ENCODE measurements at regions not wholly inside any gene's neighbourhood (a gene's known extent, or its start where the extent isn't known, plus 50 kb on each side); places are given as distances from the start of the nearest gene placed in this dataset.

- Histone ChIP-seq H3K9me3 (no peaks in the 10 kb centered on the region), H3K27ac (no peak overlapping the region), H3K4me3 (no peak overlapping the region), H3K36me3 (ENCODE audit: low read depth, missing control alignments) (no peaks in the 10 kb centered on the region), H3K4me1 (no peaks in the 10 kb centered on the region), H3K27me3 (no peaks in the 10 kb centered on the region)
- no peak for DNase-seq
- TF ChIP-seq, protein P1, sequence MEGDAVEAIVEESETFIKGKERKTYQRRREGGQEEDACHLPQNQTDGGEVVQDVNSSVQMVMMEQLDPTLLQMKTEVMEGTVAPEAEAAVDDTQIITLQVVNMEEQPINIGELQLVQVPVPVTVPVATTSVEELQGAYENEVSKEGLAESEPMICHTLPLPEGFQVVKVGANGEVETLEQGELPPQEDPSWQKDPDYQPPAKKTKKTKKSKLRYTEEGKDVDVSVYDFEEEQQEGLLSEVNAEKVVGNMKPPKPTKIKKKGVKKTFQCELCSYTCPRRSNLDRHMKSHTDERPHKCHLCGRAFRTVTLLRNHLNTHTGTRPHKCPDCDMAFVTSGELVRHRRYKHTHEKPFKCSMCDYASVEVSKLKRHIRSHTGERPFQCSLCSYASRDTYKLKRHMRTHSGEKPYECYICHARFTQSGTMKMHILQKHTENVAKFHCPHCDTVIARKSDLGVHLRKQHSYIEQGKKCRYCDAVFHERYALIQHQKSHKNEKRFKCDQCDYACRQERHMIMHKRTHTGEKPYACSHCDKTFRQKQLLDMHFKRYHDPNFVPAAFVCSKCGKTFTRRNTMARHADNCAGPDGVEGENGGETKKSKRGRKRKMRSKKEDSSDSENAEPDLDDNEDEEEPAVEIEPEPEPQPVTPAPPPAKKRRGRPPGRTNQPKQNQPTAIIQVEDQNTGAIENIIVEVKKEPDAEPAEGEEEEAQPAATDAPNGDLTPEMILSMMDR (IDR thresholded peaks at IDR 0.05) = no peak
- intact Hi-C loops (cut with DNase I; ENCODE audit: low total_unique reads) = no loop called here
- 66 to 68% methylated on average over 5 of the region's 5 CpGs for WGBS, 2 donors
These were observed 335.8 kb upstream of the DAB2 start for GRCh38 chr5:39760385-39761198.

DNA sequence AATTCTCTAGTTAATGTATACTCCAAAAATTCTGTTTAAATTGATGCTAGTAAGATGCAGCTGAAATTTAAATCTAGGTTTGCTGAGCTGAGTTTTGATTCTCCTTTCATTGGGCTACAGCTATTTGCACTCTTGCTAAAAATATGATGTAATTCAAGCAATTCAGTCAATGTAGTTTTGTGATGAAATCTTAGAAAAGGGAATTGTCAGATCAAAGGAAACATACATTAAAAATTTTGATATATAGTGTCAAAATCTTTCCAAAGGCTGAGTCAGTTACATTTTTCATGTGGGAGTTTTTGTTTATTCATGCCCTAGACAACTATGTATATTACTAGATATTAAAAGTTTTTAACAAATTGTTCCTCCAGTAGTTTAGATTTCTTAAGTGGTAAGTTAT lies 334.9 kb upstream of the DAB2 start:
- H3K4me1 ChIP-seq = no peaks in the 10 kb centered on the region
- no peaks in the 10 kb centered on the region for H3K27me3 ChIP-seq
- intact Hi-C loops (cut with DNase I; ENCODE audit: low total_unique reads) = no loop called here
- DNase-seq = no peak
- H3K9me3 ChIP-seq = no peaks in the 10 kb centered on the region
- no peak overlapping the region for H3K4me3 ChIP-seq
- no peak for TF ChIP-seq POLR2A (IDR thresholded peaks at IDR 0.05)
- TF ChIP-seq, protein P1 (IDR thresholded peaks at IDR 0.05) = no peak
- H3K27ac ChIP-seq = no peak overlapping the region
- no peaks in the 10 kb centered on the region for H3K36me3 ChIP-seq (ENCODE audit: low read depth, missing control alignments)

DNA sequence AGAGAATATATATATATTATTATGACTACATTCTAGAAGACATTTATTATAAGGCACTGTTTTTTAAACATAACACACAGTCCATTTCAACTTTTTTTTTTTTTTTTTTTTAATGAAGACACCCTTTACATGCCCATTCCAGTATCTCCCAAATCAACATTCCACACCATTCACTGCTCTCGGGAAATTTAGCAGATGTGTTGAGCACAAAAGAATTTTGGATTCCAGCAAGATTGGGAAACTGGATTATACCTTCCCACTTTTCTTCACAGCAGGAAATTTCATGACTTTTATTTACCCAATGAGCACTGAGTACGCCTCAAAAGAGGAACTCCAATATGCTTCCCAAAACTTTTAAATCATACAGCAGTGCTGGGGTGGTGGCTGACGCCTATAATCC lies 333.6 kb upstream of the DAB2 start:
- no peak for DNase-seq
- 86 to 89% methylated on average over 3 of the region's 3 CpGs for WGBS, 2 donors

DNA sequence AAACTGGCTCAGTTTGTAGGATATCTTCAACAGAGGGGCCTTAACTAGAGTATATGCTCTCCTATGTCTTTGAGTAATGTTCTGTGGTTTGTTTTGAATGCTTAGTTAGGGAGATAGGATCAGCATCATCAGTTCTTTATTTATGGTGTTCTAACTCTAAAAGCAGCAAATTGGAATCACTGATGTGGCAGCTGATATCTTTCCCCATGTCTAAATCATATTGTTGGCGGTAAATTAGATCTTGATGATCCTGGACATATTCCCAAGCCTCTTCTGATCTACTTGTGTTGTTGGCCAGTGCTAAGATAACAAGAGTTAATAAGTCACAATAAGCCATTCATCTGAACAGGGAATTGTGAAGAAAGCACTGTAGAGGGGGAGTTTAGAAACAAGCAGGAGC lies 332.4 kb upstream of the DAB2 start:
- no peak for TF ChIP-seq POLR2A (IDR thresholded peaks at IDR 0.05)
- TF ChIP-seq, protein P1 (IDR thresholded peaks at IDR 0.05) = no peak
- H3K36me3 ChIP-seq (ENCODE audit: low read depth, missing control alignments) = no peaks in the 10 kb centered on the region
- no peak overlapping the region for H3K27ac ChIP-seq
- DNase-seq = no peak
- H3K4me3 ChIP-seq = no peak overlapping the region
- 65 to 74% methylated on average over 1 of the region's 1 CpG for WGBS, 2 donors
- intact Hi-C loops (cut with DNase I; ENCODE audit: low total_unique reads) = no loop called here
- no peaks in the 10 kb centered on the region for H3K4me1 ChIP-seq
- H3K27me3 ChIP-seq = no peaks in the 10 kb centered on the region
- no peaks in the 10 kb centered on the region for H3K9me3 ChIP-seq

More for the DNA sequence above, 333.6 kb upstream of the DAB2 start:
- no peaks in the 10 kb centered on the region for H3K27me3 ChIP-seq
- no peak overlapping the region for H3K27ac ChIP-seq
- intact Hi-C loops (cut with DNase I; ENCODE audit: low total_unique reads) = no loop called here
- H3K4me1 ChIP-seq = no peaks in the 10 kb centered on the region
- no peak overlapping the region for H3K4me3 ChIP-seq
- TF ChIP-seq POLR2A (IDR thresholded peaks at IDR 0.05) = no peak
- TF ChIP-seq, protein P1 (IDR thresholded peaks at IDR 0.05) = no peak
- no peaks in the 10 kb centered on the region for H3K36me3 ChIP-seq (ENCODE audit: low read depth, missing control alignments)
- no peaks in the 10 kb centered on the region for H3K9me3 ChIP-seq

GRCh38 chr5:39755986-39756385 lies 331.2 kb upstream of the DAB2 start:
- DNase-seq = peak; percentile 43

More at GRCh38 chr5:39755986-39756385, 331.2 kb upstream of the DAB2 start:
- intact Hi-C loops (cut with DNase I; ENCODE audit: low total_unique reads) = no loop called here
- Histone ChIP-seq H3K27me3 (no peaks in the 10 kb centered on the region), H3K4me3 (no peak overlapping the region), H3K4me1 (no peaks in the 10 kb centered on the region), H3K9me3 (no peaks in the 10 kb centered on the region), H3K36me3 (ENCODE audit: low read depth, missing control alignments) (no peaks in the 10 kb centered on the region), H3K27ac (no peak overlapping the region)
- TF ChIP-seq, protein P1 (IDR thresholded peaks at IDR 0.05) = no peak
- no peak for TF ChIP-seq POLR2A (IDR thresholded peaks at IDR 0.05)

Measured in testis (tissue), 2 donors.